Neural progenitor cell (in vitro differentiated cells): ENCODE measurements at regions not wholly inside any gene's neighbourhood (a gene's known extent, or its start where the extent isn't known, plus 50 kb on each side); places are given as distances from the start of the nearest gene placed in this dataset.
"Not testable (repeated sequence)": the region's sequence is repeated elsewhere in the genome, so short reads cannot be mapped to it uniquely, and the experiment has no call there.

Source experiments
- EZH2 ChIP-seq: fragments of 200-600 bp; sonication (generic); IDR thresholded peaks from 2 replicates; pipeline ENCODE4 v1.6.1; 2017; ENCODE audit warnings: antibody characterized with exemption, mild to moderate bottlenecking, moderate library complexity
- EZH2phosphoT487 ChIP-seq: fragments of 200-600 bp; sonication (generic); IDR thresholded peaks from 2 replicates; pipeline ENCODE4 v1.6.1; 2017; ENCODE audit warnings: antibody characterized with exemption
- TF ChIP-seq, protein P1 (sequence below): fragments of 200-600 bp; sonication (generic); IDR thresholded peaks from 2 replicates; pipeline ENCODE4 v1.5.1; 2017; ENCODE audit warnings: antibody characterized with exemption, mild to moderate bottlenecking

DNA sequence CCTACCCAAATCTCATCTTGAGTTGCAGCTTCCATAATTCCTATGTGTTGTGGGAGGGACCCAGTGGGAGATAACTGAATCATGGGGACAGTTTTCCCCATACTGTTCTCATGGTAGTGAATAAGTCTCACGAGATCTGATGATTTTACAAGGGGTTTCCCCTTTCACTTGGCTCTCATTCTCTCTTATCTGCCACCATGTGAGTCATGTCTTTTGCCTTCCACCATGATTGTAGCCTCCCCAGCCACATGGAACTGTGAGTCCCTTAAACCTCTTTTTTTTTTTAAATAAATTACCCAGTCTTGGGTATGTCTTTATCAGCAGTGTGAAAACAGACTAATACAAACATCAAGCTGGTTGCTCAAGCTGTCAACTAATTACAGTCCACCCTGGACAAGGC is 149.6 kb upstream of the PDE1C start:
- TF ChIP-seq, protein P1, sequence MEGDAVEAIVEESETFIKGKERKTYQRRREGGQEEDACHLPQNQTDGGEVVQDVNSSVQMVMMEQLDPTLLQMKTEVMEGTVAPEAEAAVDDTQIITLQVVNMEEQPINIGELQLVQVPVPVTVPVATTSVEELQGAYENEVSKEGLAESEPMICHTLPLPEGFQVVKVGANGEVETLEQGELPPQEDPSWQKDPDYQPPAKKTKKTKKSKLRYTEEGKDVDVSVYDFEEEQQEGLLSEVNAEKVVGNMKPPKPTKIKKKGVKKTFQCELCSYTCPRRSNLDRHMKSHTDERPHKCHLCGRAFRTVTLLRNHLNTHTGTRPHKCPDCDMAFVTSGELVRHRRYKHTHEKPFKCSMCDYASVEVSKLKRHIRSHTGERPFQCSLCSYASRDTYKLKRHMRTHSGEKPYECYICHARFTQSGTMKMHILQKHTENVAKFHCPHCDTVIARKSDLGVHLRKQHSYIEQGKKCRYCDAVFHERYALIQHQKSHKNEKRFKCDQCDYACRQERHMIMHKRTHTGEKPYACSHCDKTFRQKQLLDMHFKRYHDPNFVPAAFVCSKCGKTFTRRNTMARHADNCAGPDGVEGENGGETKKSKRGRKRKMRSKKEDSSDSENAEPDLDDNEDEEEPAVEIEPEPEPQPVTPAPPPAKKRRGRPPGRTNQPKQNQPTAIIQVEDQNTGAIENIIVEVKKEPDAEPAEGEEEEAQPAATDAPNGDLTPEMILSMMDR = not testable (repeated sequence)
- TF ChIP-seq EZH2, EZH2phosphoT487: not testable (repeated sequence)
